ENCODE measurements at regions not wholly inside any gene's neighbourhood (a gene's known extent, or its start where the extent isn't known, plus 50 kb on each side); places are given as distances from the start of the nearest gene placed in this dataset.

DNA sequence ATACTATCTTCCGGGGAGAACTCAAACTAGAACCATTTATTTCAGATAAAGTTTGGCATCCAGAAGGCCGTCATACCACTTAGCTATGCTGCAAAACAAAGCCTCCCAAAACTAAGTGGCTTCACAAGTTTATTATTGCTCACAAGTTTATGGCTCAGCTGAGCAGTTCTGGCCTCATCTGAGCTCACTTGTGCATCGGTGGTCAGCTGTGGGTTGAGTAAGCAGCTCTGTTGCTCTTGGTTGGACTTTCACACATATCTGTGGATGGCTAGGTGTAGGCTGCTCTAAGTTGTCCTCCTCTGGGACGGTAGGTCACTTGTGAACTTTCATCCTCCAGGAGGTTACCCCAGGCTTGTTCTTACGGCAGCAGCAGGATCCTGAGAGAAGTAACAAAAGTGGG is 162.7 kb downstream of the BTG1 start:
- TF ChIP-seq CTCF (IDR thresholded peaks at IDR 0.05) (no peak), EZH2 (IDR thresholded peaks at IDR 0.05; ENCODE audit: borderline replicate concordance, insufficient read depth, low read depth, low read length, poor library complexity, severe bottlenecking) (no peak)
